ENCODE measurements at regions not wholly inside any gene's neighbourhood (a gene's known extent, or its start where the extent isn't known, plus 50 kb on each side); places are given as distances from the start of the nearest gene placed in this dataset.

DNA sequence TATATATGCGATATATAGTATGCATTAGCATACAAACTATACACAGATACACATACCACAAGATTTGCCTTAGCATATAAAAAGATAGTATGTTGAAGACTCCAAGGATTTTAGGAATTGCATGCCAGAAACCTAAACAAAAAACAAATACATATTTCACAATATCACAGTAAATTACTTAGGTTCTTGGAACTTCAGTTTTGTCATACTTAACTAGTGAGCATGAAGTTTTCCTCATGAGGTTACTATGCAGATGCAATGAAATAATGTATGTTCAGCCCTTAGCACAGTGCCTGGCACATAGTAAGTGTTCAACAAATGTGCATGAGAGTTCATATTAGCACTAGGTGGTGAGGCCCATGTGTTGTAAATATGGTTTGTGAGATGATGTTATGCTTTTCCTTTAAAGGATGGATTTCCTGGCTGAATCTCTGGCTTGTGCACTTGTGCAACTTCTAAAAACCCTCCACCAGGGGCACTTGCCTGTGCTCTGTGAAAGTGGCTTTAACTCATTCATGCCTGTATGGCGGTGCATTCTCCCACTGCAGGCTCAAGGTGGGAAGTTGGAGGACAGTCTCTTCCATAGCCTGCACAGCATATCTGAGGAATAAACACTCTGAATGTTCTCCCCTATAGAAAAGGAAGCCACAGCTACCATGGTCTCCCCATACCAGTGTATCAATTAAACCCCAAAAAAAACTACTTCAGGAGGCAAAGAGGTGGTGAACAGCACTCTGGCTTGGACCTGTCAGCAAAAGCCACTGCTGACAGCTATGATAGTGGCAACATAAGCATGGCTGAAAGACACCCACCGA is 624.1 kb upstream of the CDH4 start:
- no peaks in the 10 kb centered on the region for H3K9me3 ChIP-seq (ENCODE audit: control insufficient read depth in 5 of 5, low read length in 5 of 5)
- no peak overlapping the region for H3K4me3 ChIP-seq (ENCODE audit: low read depth in 1 of 5, low read length in 5 of 5)
- H3K4me1 ChIP-seq (ENCODE audit: control insufficient read depth in 5 of 5, insufficient read depth in 5 of 5, low read length in 5 of 5) = no peaks in the 10 kb centered on the region
- no peaks in the 10 kb centered on the region for H3K36me3 ChIP-seq (ENCODE audit: control insufficient read depth in 5 of 5, insufficient read depth in 5 of 5, low read length in 5 of 5)
- no peak overlapping the region for H3K9ac ChIP-seq (ENCODE audit: low read length in 5 of 5)
- H3K27ac ChIP-seq (ENCODE audit: low read depth, low read length) = no peak overlapping the region
- H3K27me3 ChIP-seq (ENCODE audit: control insufficient read depth in 5 of 5, insufficient read depth in 4 of 5, low read length in 5 of 5) = no peaks in the 10 kb centered on the region

DNA sequence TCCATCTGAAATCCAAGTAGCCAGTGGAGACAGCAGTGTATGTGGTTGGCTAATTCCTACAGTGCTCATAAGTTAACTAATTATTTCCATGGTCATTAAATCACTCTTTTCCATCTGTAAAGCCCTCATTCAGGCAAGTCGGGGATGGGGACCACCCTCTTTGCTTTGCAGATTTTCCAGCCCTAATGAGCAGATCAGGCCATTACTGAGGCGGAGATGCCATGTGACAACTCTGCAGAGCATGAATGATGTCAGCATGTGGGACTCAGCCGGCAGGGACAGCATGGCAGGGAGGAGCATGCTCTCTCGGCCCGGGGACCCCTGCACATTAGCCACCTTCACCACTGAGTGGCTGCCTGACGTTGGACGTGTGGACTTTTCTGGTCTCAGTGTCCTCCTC is 623.3 kb upstream of the CDH4 start:
- Histone ChIP-seq H3K27me3 (ENCODE audit: control insufficient read depth in 5 of 5, insufficient read depth in 4 of 5, low read length in 5 of 5) (no peaks in the 10 kb centered on the region), H3K4me1 (ENCODE audit: control insufficient read depth in 5 of 5, insufficient read depth in 5 of 5, low read length in 5 of 5) (no peaks in the 10 kb centered on the region), H3K9ac (ENCODE audit: low read length in 5 of 5) (no peak overlapping the region), H3K27ac (ENCODE audit: low read depth, low read length) (no peak overlapping the region), H3K9me3 (ENCODE audit: control insufficient read depth in 5 of 5, low read length in 5 of 5) (no peaks in the 10 kb centered on the region), H3K36me3 (ENCODE audit: control insufficient read depth in 5 of 5, insufficient read depth in 5 of 5, low read length in 5 of 5) (no peaks in the 10 kb centered on the region), H3K4me3 (ENCODE audit: low read depth in 1 of 5, low read length in 5 of 5) (no peak overlapping the region)

DNA sequence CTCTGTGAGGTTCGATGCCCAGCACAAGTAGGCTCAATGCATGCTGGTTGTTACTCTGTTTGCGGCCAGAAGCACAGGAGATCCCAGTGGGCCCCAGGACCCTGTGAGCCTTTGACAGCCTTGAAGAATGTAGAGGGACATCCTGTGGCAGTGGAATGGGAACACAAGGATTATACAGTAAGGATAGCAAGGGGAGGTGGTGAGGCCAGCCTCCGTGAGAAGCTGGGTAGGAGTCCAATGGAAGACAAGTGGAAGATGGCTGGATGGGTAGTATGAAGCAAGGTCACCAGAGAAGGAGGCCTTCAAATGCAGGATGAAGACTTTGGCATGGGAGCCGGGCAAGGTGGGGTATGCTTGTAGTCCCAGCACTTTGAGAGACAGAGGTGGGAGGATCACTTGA is 622.9 kb upstream of the CDH4 start:
- Histone ChIP-seq H3K27me3 (ENCODE audit: control insufficient read depth in 5 of 5, insufficient read depth in 4 of 5, low read length in 5 of 5) (no peaks in the 10 kb centered on the region), H3K27ac (ENCODE audit: low read depth, low read length) (no peak overlapping the region), H3K4me1 (ENCODE audit: control insufficient read depth in 5 of 5, insufficient read depth in 5 of 5, low read length in 5 of 5) (no peaks in the 10 kb centered on the region), H3K9ac (ENCODE audit: low read length in 5 of 5) (no peak overlapping the region), H3K36me3 (ENCODE audit: control insufficient read depth in 5 of 5, insufficient read depth in 5 of 5, low read length in 5 of 5) (no peaks in the 10 kb centered on the region), H3K9me3 (ENCODE audit: control insufficient read depth in 5 of 5, low read length in 5 of 5) (no peaks in the 10 kb centered on the region), H3K4me3 (ENCODE audit: low read depth in 1 of 5, low read length in 5 of 5) (no peak overlapping the region)

DNA sequence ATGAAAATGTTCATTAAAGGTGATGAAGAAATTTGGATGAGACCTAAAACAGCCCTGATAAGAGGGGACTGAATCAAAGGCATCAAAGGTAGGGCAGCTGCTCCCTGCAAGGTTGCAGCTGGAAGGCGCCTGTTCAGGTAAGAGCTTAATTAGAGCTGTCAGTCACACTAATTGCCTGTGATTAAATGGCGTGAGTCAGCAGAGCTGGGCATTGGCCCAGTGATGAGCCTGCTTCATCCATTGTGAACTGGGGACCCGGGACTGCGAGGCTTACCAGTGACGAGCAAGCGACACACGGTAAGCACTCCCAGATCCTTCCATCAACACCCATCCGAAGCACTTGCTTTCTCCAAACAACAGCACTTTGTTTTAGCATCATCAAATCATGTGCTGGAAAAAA is 621.5 kb upstream of the CDH4 start:
- H3K36me3 ChIP-seq (ENCODE audit: control insufficient read depth in 5 of 5, insufficient read depth in 5 of 5, low read length in 5 of 5) = no peaks in the 10 kb centered on the region
- no peak overlapping the region for H3K9ac ChIP-seq (ENCODE audit: low read length in 5 of 5)
- no peak overlapping the region for H3K4me3 ChIP-seq (ENCODE audit: low read depth in 1 of 5, low read length in 5 of 5)
- no peak overlapping the region for H3K27ac ChIP-seq (ENCODE audit: low read depth, low read length)
- H3K27me3 ChIP-seq (ENCODE audit: control insufficient read depth in 5 of 5, insufficient read depth in 4 of 5, low read length in 5 of 5) = no peaks in the 10 kb centered on the region
- no peaks in the 10 kb centered on the region for H3K4me1 ChIP-seq (ENCODE audit: control insufficient read depth in 5 of 5, insufficient read depth in 5 of 5, low read length in 5 of 5)
- H3K9me3 ChIP-seq (ENCODE audit: control insufficient read depth in 5 of 5, low read length in 5 of 5) = no peaks in the 10 kb centered on the region

DNA sequence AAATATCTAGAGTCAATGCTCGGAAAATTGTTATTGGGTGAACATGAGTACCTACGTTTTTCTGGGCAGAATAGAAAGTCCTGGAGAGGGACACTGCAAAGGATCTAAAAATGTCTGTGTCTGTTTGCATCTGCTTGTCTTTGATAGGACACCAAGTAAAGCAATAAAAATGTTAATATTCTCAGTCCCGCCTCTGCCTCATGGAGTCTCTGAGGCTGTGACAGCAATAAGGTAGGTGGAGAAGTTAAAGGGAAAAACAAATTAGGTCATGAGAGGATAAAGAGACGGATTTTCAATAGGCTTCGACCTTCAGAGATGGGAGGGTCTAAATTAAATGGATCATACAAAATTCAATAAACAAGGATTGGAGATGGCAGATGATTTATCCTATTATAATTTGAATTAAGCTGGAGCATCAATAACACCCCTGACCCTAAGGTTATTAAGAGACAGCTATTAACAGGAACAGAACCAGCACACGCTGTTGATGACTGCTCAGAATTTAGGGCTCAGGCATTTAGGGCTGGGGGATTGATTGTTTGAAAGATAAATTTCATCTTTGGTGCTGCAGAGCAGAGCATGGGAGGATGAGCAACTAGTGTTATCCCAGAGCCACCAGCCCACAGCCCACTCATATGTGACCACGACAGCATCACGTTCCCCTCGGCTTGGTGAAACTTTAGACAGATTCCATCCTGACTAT is 620.3 kb upstream of the CDH4 start:
- H3K27ac ChIP-seq (ENCODE audit: low read depth, low read length) = no peak overlapping the region

DNA sequence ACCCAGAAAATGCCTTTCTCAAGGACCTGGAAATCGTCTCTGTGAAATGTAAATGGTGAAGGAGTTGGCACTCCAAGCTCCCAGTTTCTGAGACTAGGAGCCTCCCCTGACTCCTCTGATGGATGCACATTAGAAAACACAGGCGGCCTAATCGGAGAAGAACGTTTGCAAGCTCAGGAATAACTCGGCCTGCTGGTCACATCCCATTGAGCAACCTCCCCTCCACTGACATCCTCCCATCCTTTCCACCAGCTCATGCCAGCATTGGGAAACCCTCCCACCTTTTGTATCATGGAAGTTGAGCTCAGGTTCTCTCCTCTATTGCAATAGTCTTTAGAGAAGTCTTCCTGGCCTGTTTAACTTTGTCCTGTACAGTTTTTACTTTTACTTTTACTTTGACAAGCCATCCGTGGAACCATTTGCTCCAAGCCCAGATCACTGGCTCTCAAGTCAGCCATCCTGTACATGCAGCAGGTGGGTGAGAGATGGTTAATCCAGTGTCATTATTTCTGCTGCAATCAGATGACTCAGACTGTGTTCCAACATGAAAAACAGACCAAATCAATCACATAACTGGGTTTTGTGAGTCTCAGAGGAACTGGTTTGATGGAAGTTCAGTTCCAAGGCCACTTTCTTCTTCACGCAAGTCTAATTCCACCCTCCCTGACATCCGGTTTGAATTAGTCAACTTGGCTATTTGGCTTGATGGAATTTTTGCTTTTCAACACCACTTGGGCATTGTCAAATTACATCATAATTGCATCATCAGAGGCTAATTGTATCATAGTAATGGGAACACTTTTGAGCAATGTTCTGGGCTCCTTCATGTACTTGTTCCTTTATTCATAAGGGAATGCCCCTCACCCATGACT is 619.4 kb upstream of the CDH4 start:
- no peak overlapping the region for H3K27ac ChIP-seq (ENCODE audit: low read depth, low read length)

More for the DNA sequence above, 620.3 kb upstream of the CDH4 start:
- Histone ChIP-seq H3K4me3 (ENCODE audit: low read depth in 1 of 5, low read length in 5 of 5) (no peak overlapping the region), H3K9ac (ENCODE audit: low read length in 5 of 5) (no peak overlapping the region), H3K36me3 (ENCODE audit: control insufficient read depth in 5 of 5, insufficient read depth in 5 of 5, low read length in 5 of 5) (no peaks in the 10 kb centered on the region), H3K27me3 (ENCODE audit: control insufficient read depth in 5 of 5, insufficient read depth in 4 of 5, low read length in 5 of 5) (no peaks in the 10 kb centered on the region), H3K4me1 (ENCODE audit: control insufficient read depth in 5 of 5, insufficient read depth in 5 of 5, low read length in 5 of 5) (no peaks in the 10 kb centered on the region), H3K9me3 (ENCODE audit: control insufficient read depth in 5 of 5, low read length in 5 of 5) (no peaks in the 10 kb centered on the region)

DNA sequence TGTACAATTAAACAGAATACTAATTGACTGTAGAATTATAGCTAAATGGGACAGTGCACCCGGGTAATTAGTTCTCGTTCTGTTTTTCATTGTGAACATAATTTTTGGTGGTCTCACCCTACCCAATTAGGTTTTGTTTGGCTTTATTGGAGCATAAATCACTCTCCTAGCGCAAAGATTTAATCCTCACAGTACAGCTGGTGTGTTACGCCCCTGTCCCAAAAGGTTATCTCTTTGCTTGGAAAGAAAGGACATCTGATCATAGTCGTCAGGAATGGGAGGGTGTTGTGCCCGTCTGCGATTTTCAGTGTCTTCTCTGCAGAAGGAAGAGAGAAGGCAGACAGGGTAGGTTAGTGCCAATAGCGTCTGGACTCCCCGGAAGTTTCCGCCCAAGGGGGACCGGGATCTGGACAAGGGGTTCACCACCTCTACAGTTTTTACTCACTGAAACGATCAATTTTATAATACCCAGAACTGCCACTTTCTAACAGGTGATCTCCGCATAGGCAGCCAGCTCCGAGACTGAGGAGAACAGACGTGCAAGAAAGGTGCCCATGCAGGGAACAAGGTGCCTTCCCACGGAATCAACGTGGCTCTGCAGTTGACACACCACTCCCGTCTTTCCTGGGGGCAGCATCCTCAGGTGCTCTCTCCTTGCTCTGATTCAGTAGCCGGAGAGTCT is 617.4 kb upstream of the CDH4 start:
- Histone ChIP-seq H3K9ac (ENCODE audit: low read length in 5 of 5) (no peak overlapping the region), H3K4me3 (ENCODE audit: low read depth in 1 of 5, low read length in 5 of 5) (no peak overlapping the region), H3K9me3 (ENCODE audit: control insufficient read depth in 5 of 5, low read length in 5 of 5) (no peaks in the 10 kb centered on the region), H3K36me3 (ENCODE audit: control insufficient read depth in 5 of 5, insufficient read depth in 5 of 5, low read length in 5 of 5) (no peaks in the 10 kb centered on the region), H3K27me3 (ENCODE audit: control insufficient read depth in 5 of 5, insufficient read depth in 4 of 5, low read length in 5 of 5) (no peaks in the 10 kb centered on the region), H3K27ac (ENCODE audit: low read depth, low read length) (no peak overlapping the region), H3K4me1 (ENCODE audit: control insufficient read depth in 5 of 5, insufficient read depth in 5 of 5, low read length in 5 of 5) (no peaks in the 10 kb centered on the region)

More for the DNA sequence above, 619.4 kb upstream of the CDH4 start:
- Histone ChIP-seq H3K27me3 (ENCODE audit: control insufficient read depth in 5 of 5, insufficient read depth in 4 of 5, low read length in 5 of 5) (no peaks in the 10 kb centered on the region), H3K4me3 (ENCODE audit: low read depth in 1 of 5, low read length in 5 of 5) (no peak overlapping the region), H3K9me3 (ENCODE audit: control insufficient read depth in 5 of 5, low read length in 5 of 5) (no peaks in the 10 kb centered on the region), H3K9ac (ENCODE audit: low read length in 5 of 5) (no peak overlapping the region), H3K36me3 (ENCODE audit: control insufficient read depth in 5 of 5, insufficient read depth in 5 of 5, low read length in 5 of 5) (no peaks in the 10 kb centered on the region), H3K4me1 (ENCODE audit: control insufficient read depth in 5 of 5, insufficient read depth in 5 of 5, low read length in 5 of 5) (no peaks in the 10 kb centered on the region)

DNA sequence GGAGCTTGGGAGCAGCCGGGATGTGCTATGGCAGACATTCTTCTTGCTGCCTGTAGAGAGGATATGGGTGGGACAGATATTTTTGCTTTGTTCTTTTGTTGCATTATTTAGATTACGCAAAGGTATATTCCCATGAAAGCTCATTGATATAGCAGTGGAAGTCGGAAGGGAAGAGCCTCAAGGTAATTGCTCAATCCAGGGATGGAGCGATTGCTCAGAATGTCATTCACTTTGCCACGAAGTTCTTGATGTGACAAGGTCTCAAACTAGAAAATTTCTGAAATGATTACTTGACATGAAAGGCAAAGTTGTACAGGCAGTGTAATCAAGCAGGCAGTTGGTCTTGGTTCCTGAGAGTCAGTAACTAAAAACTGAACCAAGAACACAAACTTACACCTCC is 615.6 kb upstream of the CDH4 start:
- no peaks in the 10 kb centered on the region for H3K27me3 ChIP-seq (ENCODE audit: control insufficient read depth in 5 of 5, insufficient read depth in 4 of 5, low read length in 5 of 5)
- no peaks in the 10 kb centered on the region for H3K36me3 ChIP-seq (ENCODE audit: control insufficient read depth in 5 of 5, insufficient read depth in 5 of 5, low read length in 5 of 5)
- no peak overlapping the region for H3K27ac ChIP-seq (ENCODE audit: low read depth, low read length)
- no peak overlapping the region for H3K4me3 ChIP-seq (ENCODE audit: low read depth in 1 of 5, low read length in 5 of 5)
- H3K9me3 ChIP-seq (ENCODE audit: control insufficient read depth in 5 of 5, low read length in 5 of 5) = no peaks in the 10 kb centered on the region
- H3K9ac ChIP-seq (ENCODE audit: low read length in 5 of 5) = no peak overlapping the region
- no peaks in the 10 kb centered on the region for H3K4me1 ChIP-seq (ENCODE audit: control insufficient read depth in 5 of 5, insufficient read depth in 5 of 5, low read length in 5 of 5)

DNA sequence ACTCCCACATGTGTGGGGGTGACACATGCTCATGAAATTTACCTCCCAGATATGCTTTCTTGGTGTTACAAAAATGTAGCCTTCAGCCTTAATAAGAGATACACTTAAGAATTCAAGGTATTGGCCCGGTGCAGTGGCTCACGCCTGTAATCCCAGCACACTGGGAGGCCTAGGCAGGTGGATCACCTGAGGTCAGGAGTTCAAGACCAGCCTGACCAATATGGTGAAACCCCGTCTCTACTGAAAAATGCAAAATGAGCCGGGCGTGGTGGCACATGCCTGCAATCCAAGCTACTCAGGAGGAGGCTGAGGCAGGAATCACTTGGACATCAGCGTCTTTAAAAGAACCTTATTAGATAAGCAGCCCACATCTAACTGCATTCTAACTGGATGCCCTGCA is 614.3 kb upstream of the CDH4 start:
- Histone ChIP-seq H3K27ac (ENCODE audit: low read depth, low read length) (no peak overlapping the region), H3K36me3 (ENCODE audit: control insufficient read depth in 5 of 5, insufficient read depth in 5 of 5, low read length in 5 of 5) (no peaks in the 10 kb centered on the region), H3K4me3 (ENCODE audit: low read depth in 1 of 5, low read length in 5 of 5) (no peak overlapping the region), H3K27me3 (ENCODE audit: control insufficient read depth in 5 of 5, insufficient read depth in 4 of 5, low read length in 5 of 5) (peaks cover 0 to 2% (median 0%) of the 10 kb centered on the region in 5 donors), H3K4me1 (ENCODE audit: control insufficient read depth in 5 of 5, insufficient read depth in 5 of 5, low read length in 5 of 5) (no peaks in the 10 kb centered on the region), H3K9me3 (ENCODE audit: control insufficient read depth in 5 of 5, low read length in 5 of 5) (no peaks in the 10 kb centered on the region), H3K9ac (ENCODE audit: low read length in 5 of 5) (no peak overlapping the region)
